ENCODE measurements at regions not wholly inside any gene's neighbourhood (a gene's known extent, or its start where the extent isn't known, plus 50 kb on each side); places are given as distances from the start of the nearest gene placed in this dataset.

DNA sequence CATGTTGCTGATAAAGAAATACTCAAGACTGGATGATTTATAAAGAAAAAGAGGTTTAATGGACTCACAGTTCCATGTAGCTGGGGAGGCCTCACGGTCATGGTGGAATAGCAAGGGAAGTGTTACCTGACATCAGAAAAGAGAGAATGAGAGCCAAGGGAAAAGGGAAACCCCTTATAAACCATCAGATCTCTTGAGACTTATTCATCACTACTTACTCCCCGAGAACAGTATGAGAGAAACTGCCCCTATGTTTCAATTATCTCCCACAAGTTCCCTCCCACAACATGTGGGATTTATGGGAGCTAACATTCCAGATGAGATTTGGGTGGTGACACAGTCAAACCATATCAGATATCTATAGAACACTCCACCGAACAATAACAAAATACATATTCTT lies 904.6 kb downstream of the PDCD6IP start:
- Histone ChIP-seq H3K79me2 (ENCODE audit: insufficient read depth, low read length) (no peaks in the 10 kb centered on the region), H3K9ac (ENCODE audit: low read length) (no peak overlapping the region), H3K27me3 (ENCODE audit: low read length) (no peaks in the 10 kb centered on the region), H4K20me1 (ENCODE audit: low read depth, low read length) (no peaks in the 10 kb centered on the region), H3F3A (ENCODE audit: insufficient read depth) (no peaks in the 10 kb centered on the region), H3K4me2 (ENCODE audit: low read depth, low read length, poor library complexity, severe bottlenecking) (no peak overlapping the region), H3K27ac (ENCODE audit: low read depth, low read length) (no peak overlapping the region), H2AFZ (ENCODE audit: low read depth, low read length, severe bottlenecking) (no peak overlapping the region), H3K36me3 (ENCODE audit: low read length) (no peaks in the 10 kb centered on the region), H3K9me2 (replicated peaks; ENCODE audit: insufficient read depth, low read length) (no peaks in the 10 kb centered on the region), H3K9me3 (ENCODE audit: insufficient read depth, low read length) (peaks cover 19% of the 10 kb centered on the region; the same call in 1 of the 2 replicates), H3K4me3 (ENCODE audit: insufficient read depth, low read length, poor library complexity, severe bottlenecking) (no peak overlapping the region)
- TF ChIP-seq, protein P1, sequence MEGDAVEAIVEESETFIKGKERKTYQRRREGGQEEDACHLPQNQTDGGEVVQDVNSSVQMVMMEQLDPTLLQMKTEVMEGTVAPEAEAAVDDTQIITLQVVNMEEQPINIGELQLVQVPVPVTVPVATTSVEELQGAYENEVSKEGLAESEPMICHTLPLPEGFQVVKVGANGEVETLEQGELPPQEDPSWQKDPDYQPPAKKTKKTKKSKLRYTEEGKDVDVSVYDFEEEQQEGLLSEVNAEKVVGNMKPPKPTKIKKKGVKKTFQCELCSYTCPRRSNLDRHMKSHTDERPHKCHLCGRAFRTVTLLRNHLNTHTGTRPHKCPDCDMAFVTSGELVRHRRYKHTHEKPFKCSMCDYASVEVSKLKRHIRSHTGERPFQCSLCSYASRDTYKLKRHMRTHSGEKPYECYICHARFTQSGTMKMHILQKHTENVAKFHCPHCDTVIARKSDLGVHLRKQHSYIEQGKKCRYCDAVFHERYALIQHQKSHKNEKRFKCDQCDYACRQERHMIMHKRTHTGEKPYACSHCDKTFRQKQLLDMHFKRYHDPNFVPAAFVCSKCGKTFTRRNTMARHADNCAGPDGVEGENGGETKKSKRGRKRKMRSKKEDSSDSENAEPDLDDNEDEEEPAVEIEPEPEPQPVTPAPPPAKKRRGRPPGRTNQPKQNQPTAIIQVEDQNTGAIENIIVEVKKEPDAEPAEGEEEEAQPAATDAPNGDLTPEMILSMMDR (IDR thresholded peaks at IDR 0.05; ENCODE audit: insufficient read depth, low read length, poor library complexity, severe bottlenecking): no peak
- no peak for TF ChIP-seq EZH2phosphoT487 (conservative IDR thresholded peaks at IDR 0.05; ENCODE audit: low read length)

DNA sequence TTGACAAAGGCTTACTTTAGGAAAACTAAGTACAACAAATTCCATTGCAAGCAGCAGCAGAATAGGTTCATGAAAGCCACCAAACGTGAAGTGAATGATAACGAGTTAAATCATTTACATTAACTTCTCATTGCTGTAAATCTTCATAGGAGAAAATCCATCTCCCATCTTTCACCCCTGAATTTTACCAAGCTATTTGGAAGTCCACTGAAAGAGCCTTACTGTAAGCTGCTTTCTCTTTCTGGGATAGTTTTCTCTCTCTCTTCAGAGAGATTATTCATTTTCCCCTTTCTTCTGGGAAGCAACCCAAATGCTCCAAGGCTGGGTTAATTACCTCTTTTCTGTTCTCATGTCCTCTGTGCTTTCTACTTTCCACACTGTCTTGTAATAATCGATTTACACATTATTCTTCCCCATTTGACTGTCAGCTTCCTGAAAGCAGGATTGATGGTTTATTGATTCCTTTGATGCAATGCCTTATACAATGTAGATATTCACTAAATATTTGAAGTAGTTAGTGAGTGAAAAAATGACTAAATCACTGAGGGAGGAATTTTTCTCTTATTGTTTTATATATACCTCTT lies 914.3 kb upstream of the ARPP21 start:
- H3K4me3 ChIP-seq (ENCODE audit: insufficient read depth, low read length, poor library complexity, severe bottlenecking): no peak overlapping the region
- no peaks in the 10 kb centered on the region for H3K9me3 ChIP-seq (ENCODE audit: insufficient read depth, low read length)
- H3K4me2 ChIP-seq (ENCODE audit: low read depth, low read length, poor library complexity, severe bottlenecking): no peak overlapping the region
- no peak overlapping the region for H3K27ac ChIP-seq (ENCODE audit: low read depth, low read length)
- TF ChIP-seq, protein P1 (IDR thresholded peaks at IDR 0.05; ENCODE audit: insufficient read depth, low read length, poor library complexity, severe bottlenecking): no peak
- no peak for TF ChIP-seq EZH2phosphoT487 (conservative IDR thresholded peaks at IDR 0.05; ENCODE audit: low read length)
- H3K79me2 ChIP-seq (ENCODE audit: insufficient read depth, low read length): no peaks in the 10 kb centered on the region
- no peak overlapping the region for H3K9ac ChIP-seq (ENCODE audit: low read length)
- H3K27me3 ChIP-seq (ENCODE audit: low read length): no peaks in the 10 kb centered on the region
- H3K9me2 ChIP-seq (replicated peaks; ENCODE audit: insufficient read depth, low read length): no peaks in the 10 kb centered on the region
- no peak overlapping the region for H2AFZ ChIP-seq (ENCODE audit: low read depth, low read length, severe bottlenecking)
- no peaks in the 10 kb centered on the region for H3K36me3 ChIP-seq (ENCODE audit: low read length)
- H4K20me1 ChIP-seq (ENCODE audit: low read depth, low read length): no peaks in the 10 kb centered on the region
- H3F3A ChIP-seq (ENCODE audit: insufficient read depth): no peaks in the 10 kb centered on the region

DNA sequence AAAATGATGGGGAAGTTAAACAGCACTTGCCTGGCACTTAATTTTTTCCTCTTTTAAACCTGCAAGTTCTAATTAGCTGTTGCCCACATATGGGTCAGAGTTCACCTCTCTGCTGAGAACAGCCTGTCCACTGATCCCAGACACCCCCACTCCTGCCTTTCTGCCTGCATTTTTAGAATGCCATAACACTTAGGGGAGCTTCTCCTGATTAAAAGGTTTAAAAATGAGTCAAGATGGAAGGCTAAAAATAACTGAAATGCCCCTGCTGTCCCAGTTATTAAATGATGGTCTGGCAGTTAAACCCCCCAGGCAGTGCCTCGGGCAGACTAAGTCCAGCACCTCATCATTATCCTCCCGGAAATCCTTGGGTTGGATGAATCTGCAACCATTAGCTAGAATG lies 913.6 kb upstream of the ARPP21 start:
- Histone ChIP-seq H3K36me3 (ENCODE audit: low read length) (no peaks in the 10 kb centered on the region), H3K27ac (ENCODE audit: low read depth, low read length) (no peak overlapping the region), H3F3A (ENCODE audit: insufficient read depth) (no peaks in the 10 kb centered on the region), H3K27me3 (ENCODE audit: low read length) (no peaks in the 10 kb centered on the region), H3K9me2 (replicated peaks; ENCODE audit: insufficient read depth, low read length) (no peaks in the 10 kb centered on the region), H3K9me3 (ENCODE audit: insufficient read depth, low read length) (no peaks in the 10 kb centered on the region), H2AFZ (ENCODE audit: low read depth, low read length, severe bottlenecking) (no peak overlapping the region), H3K4me2 (ENCODE audit: low read depth, low read length, poor library complexity, severe bottlenecking) (no peak overlapping the region), H3K9ac (ENCODE audit: low read length) (no peak overlapping the region), H3K79me2 (ENCODE audit: insufficient read depth, low read length) (no peaks in the 10 kb centered on the region), H3K4me3 (ENCODE audit: insufficient read depth, low read length, poor library complexity, severe bottlenecking) (no peak overlapping the region), H4K20me1 (ENCODE audit: low read depth, low read length) (no peaks in the 10 kb centered on the region)
- TF ChIP-seq EZH2phosphoT487 (conservative IDR thresholded peaks at IDR 0.05; ENCODE audit: low read length): no peak
- TF ChIP-seq, protein P1 (IDR thresholded peaks at IDR 0.05; ENCODE audit: insufficient read depth, low read length, poor library complexity, severe bottlenecking): no peak
